Tibial nerve (tissue), 4 donors: ENCODE measurements at regions not wholly inside any gene's neighbourhood (a gene's known extent, or its start where the extent isn't known, plus 50 kb on each side); places are given as distances from the start of the nearest gene placed in this dataset.

Experiments used
- CTCF ChIP-seq, 5 experiments: fragments of 200-600 bp in 3 of 5; fragments of 450-650 bp in 2 of 5; sonication (generic) in 3 of 5; IDR thresholded peaks; one replicate each; pipeline ENCODE4 v1.5.1; 2016 to 2019; ENCODE audit warnings: antibody characterized with exemption in 5 of 5, mild to moderate bottlenecking in 3 of 5, moderate library complexity in 2 of 5
- EP300 ChIP-seq, 2 donors: sonication (generic); formaldehyde crosslinking; IDR thresholded peaks; one replicate each; pipeline ENCODE4 v1.6.1; 2017; ENCODE audit warnings: antibody characterized with exemption in 2 of 2, mild to moderate bottlenecking in 1 of 2

DNA sequence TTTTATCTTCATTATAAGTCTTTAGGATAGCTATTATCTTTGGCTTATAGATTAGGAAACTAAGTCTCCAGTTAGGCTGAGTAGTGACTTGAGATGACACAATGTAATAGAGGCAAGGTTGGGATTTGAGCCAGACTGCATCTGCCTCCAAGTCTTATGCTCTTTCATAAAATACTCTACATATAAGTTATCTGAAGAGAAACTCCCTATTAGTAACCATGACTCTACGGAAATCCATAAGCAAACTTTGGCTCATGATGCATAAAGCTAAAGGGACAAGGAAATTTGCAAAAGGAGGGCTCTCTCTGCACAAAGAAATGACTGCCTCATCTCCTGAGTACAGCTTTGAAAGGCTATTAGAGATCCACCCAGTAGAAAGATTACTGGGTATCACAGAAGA is 77.6 kb upstream of the FRMD4B start:
- TF ChIP-seq CTCF (IDR thresholded peaks at IDR 0.05) (no peak), EP300 (IDR thresholded peaks at IDR 0.05) (no peak)
